ENCODE measurements at regions not wholly inside any gene's neighbourhood (a gene's known extent, or its start where the extent isn't known, plus 50 kb on each side); places are given as distances from the start of the nearest gene placed in this dataset.

GRCh38 chr18:27826101-27826500 is 350.8 kb downstream of the CDH2 start:
- no peak overlapping the region for H3K27ac ChIP-seq (replicated peaks)
- DNase-seq (ENCODE audit: low read depth in 1 of 2, low spot score in 1 of 2) = no peak
- H3K27me3 ChIP-seq (ENCODE audit: insufficient read depth, poor library complexity, severe bottlenecking) = no peaks in the 10 kb centered on the region
- TF ChIP-seq CTCF (IDR thresholded peaks at IDR 0.05; ENCODE audit: insufficient read depth, low read length) (no peak), POLR2AphosphoS5 (IDR thresholded peaks at IDR 0.05; ENCODE audit: low read depth) (no peak), GABPA (IDR thresholded peaks at IDR 0.05; ENCODE audit: low read depth) (no peak), SPI1 (IDR thresholded peaks at IDR 0.05; ENCODE audit: borderline replicate concordance, low read depth) (no peak), REST (IDR thresholded peaks at IDR 0.05; ENCODE audit: insufficient replicate concordance, low read depth) (no peak)
- no peak overlapping the region for H3K4me3 ChIP-seq (replicated peaks; ENCODE audit: insufficient read depth, low read length)

GRCh38 chr18:27825689-27826088 is 351.2 kb downstream of the CDH2 start:
- DNase-seq (ENCODE audit: low read depth in 1 of 2, low spot score in 1 of 2) = no peak
- no peaks in the 10 kb centered on the region for H3K27me3 ChIP-seq (ENCODE audit: insufficient read depth, poor library complexity, severe bottlenecking)
- TF ChIP-seq REST (IDR thresholded peaks at IDR 0.05; ENCODE audit: insufficient replicate concordance, low read depth) = no peak
- TF ChIP-seq POLR2AphosphoS5 (IDR thresholded peaks at IDR 0.05; ENCODE audit: low read depth) = no peak
- TF ChIP-seq GABPA (IDR thresholded peaks at IDR 0.05; ENCODE audit: low read depth) = no peak
- no peak for TF ChIP-seq SPI1 (IDR thresholded peaks at IDR 0.05; ENCODE audit: borderline replicate concordance, low read depth)
- TF ChIP-seq CTCF (IDR thresholded peaks at IDR 0.05; ENCODE audit: insufficient read depth, low read length) = no peak
- no peak overlapping the region for H3K4me3 ChIP-seq (replicated peaks; ENCODE audit: insufficient read depth, low read length)
- H3K27ac ChIP-seq (replicated peaks) = no peak overlapping the region

- Histone ChIP-seq H3K27ac (replicated peaks) (no peak overlapping the region), H3K27me3 (ENCODE audit: insufficient read depth, poor library complexity, severe bottlenecking) (no peaks in the 10 kb centered on the region), H3K4me3 (replicated peaks; ENCODE audit: insufficient read depth, low read length) (no peak overlapping the region)
- TF ChIP-seq GABPA (IDR thresholded peaks at IDR 0.05; ENCODE audit: low read depth) = no peak
- no peak for TF ChIP-seq POLR2AphosphoS5 (IDR thresholded peaks at IDR 0.05; ENCODE audit: low read depth)
- no peak for TF ChIP-seq REST (IDR thresholded peaks at IDR 0.05; ENCODE audit: insufficient replicate concordance, low read depth)
- TF ChIP-seq CTCF (IDR thresholded peaks at IDR 0.05; ENCODE audit: insufficient read depth, low read length) = no peak
- no peak for TF ChIP-seq SPI1 (IDR thresholded peaks at IDR 0.05; ENCODE audit: borderline replicate concordance, low read depth)
- no peak for DNase-seq (ENCODE audit: low read depth in 1 of 2, low spot score in 1 of 2)
Observed at GRCh38 chr18:27824841-27825681, 351.9 kb downstream of the CDH2 start.

Measured in HL-60 (cell line).